Ovary (tissue), 3 donors: ENCODE measurements at regions not wholly inside any gene's neighbourhood (a gene's known extent, or its start where the extent isn't known, plus 50 kb on each side); places are given as distances from the start of the nearest gene placed in this dataset.

Experiments
- CTCF ChIP-seq, 3 donors: fragments of 450-650 bp in 2 of 3; fragments of 200-600 bp in 1 of 3; IDR thresholded peaks; one replicate each; pipeline versions ENCODE4 v1.5.1 to v1.8.0; 2016 to 2022; ENCODE audit warnings: antibody characterized with exemption in 3 of 3, mild to moderate bottlenecking in 1 of 3
- EP300 ChIP-seq: sonication (generic); formaldehyde crosslinking; IDR thresholded peaks from one replicate; pipeline ENCODE4 v1.6.1; 2017; ENCODE audit warnings: antibody characterized with exemption
- donor health status: DM: no; HTN: no; CAD: no.

- no peak for TF ChIP-seq CTCF (IDR thresholded peaks at IDR 0.05)
- no peak for TF ChIP-seq EP300
Measured at GRCh38 chr11:71080239-71081097, 171.9 kb downstream of the SHANK2 start.
